ENCODE measurements at regions not wholly inside any gene's neighbourhood (a gene's known extent, or its start where the extent isn't known, plus 50 kb on each side); places are given as distances from the start of the nearest gene placed in this dataset.

DNA sequence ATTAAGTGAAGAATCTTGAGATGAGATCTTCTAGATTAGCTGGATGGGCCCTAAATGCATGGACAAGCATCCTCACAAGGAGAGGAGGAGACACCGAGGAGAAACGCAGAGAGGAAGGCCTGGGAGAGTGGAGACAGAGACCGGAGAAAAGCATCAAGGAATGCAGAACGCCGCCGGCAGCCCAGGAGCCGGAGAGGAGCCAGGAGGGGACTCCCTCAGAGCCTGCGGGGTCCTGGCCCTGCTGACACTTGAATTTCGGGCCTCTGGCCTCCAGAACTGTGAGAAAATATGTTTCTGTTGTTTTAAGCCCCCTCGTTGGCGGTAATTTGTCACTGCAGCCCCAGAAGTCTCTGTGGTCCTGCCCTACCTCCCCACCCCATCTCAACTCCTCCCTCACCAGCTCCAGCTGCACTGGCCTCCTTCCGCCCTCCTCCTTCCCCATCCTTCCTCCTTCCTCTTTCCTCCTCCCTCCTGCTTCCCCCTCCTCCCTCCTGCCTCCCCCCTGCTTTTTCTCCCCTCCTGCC, 116.7 kb downstream of the TWIST2 start:
- 73% methylated on average over 9 of the region's 12 CpGs; no CpG with 5 or more reads in 1 of the 2 experiments for WGBS, 2 experiments (ENCODE audit: extremely low coverage in 2 of 2, insufficient read length in 1 of 2)
- BruUV-seq (replicated peaks): no TSS peak
- in situ Hi-C loops (cut with MboI; ENCODE audit: low sequenced_read_pairs): loop anchor here (25.0 kb wide), 1 partner anchor 602 kb away; no protein-coding TSS in a partner anchor
- dilution Hi-C loops (cut with HindIII; ENCODE audit: low sequenced_read_pairs, unreplicated experiment): no loop called here
- no peak overlapping the region for H4K5ac ChIP-seq (ENCODE audit: low read depth, low read length)
- no peak overlapping the region for H4K8ac ChIP-seq (ENCODE audit: low read depth in 2 of 2, low read length in 2 of 2)
- no peaks in the 10 kb centered on the region for H4K20me1 ChIP-seq (ENCODE audit: insufficient read depth, low read length)
- ATAC-seq (ENCODE audit: low read depth) (no peak), DNase-seq (no peak)
- H3K56ac ChIP-seq (ENCODE audit: extremely low read depth, insufficient read depth, low read length): no peak overlapping the region
- H3K9ac ChIP-seq (ENCODE audit: low read depth, low read length): no peak overlapping the region
- intact Hi-C loops (cut with micrococcal nuclease): no loop called here
- H3K79me1 ChIP-seq (ENCODE audit: low read depth in 1 of 2, low read length in 2 of 2): no peaks in the 10 kb centered on the region
- no peak overlapping the region for H2BK5ac ChIP-seq (ENCODE audit: low read depth, low read length, poor library complexity, severe bottlenecking)
- H3K18ac ChIP-seq (ENCODE audit: low read depth, low read length): no peak overlapping the region
- no peaks in the 10 kb centered on the region for H3K9me3 ChIP-seq (ENCODE audit: control insufficient read depth, insufficient read depth, low read length)
- no peak overlapping the region for H3K14ac ChIP-seq (replicated peaks; ENCODE audit: low read depth, low read length)
- ChIA-PET POLR2A (ENCODE audit: unreplicated experiment) (no interaction called here), CTCF (no interaction called here)
- H2BK15ac ChIP-seq (ENCODE audit: low read depth, low read length): no peak overlapping the region
- no peak overlapping the region for H3K4ac ChIP-seq (ENCODE audit: low read depth, low read length)
- no peak overlapping the region for H2AK9ac ChIP-seq (replicated peaks; ENCODE audit: low read depth, low read length, poor library complexity)
- no peak overlapping the region for H3K23ac ChIP-seq (ENCODE audit: low read depth, low read length)
- H2AFZ ChIP-seq (replicated peaks; ENCODE audit: low read length, poor library complexity): no peak overlapping the region
- H3K4me1 ChIP-seq (ENCODE audit: control insufficient read depth, insufficient read depth, low read length): peaks cover 3% of the 10 kb centered on the region; the same call in 1 of the 2 replicates
- H2BK20ac ChIP-seq (ENCODE audit: low read depth, low read length): no peak overlapping the region
- H3K4me3 ChIP-seq (ENCODE audit: insufficient read depth, low read depth, low read length): no peak overlapping the region
- H3K4me2 ChIP-seq (ENCODE audit: low read depth, low read length): no peak overlapping the region
- H3K27ac ChIP-seq (ENCODE audit: insufficient read depth, low read length): no peak overlapping the region
- H3K27me3 ChIP-seq (ENCODE audit: control insufficient read depth, insufficient read depth, low read length): no peaks in the 10 kb centered on the region; the same call in 1 of the 2 replicates
- no peak overlapping the region for H2AK5ac ChIP-seq (ENCODE audit: low read depth, low read length)
- H3K9me1 ChIP-seq (ENCODE audit: insufficient read depth, low read length): peaks cover 3% of the 10 kb centered on the region; the same call in 1 of the 2 replicates
- no peaks in the 10 kb centered on the region for H3K36me3 ChIP-seq (ENCODE audit: control insufficient read depth, insufficient read depth, low read length)
- H2BK120ac ChIP-seq (ENCODE audit: low read depth, low read length): no peak overlapping the region
- no peak overlapping the region for H4K91ac ChIP-seq (ENCODE audit: insufficient read depth, low read depth, low read length)
- TF ChIP-seq RAD21 (IDR thresholded peaks at IDR 0.05; ENCODE audit: low read length) (no peak), MAZ (IDR thresholded peaks at IDR 0.05; ENCODE audit: borderline replicate concordance, low read depth, low read length) (no peak), MXI1 (IDR thresholded peaks at IDR 0.05; ENCODE audit: borderline replicate concordance, low read depth, low read length) (no peak), CHD1 (IDR thresholded peaks at IDR 0.05; ENCODE audit: low read depth, low read length) (no peak), POLR2A (IDR thresholded peaks at IDR 0.05; ENCODE audit: low read depth, low read length) (no peak), FOS (IDR thresholded peaks at IDR 0.05; ENCODE audit: low read depth, low read length) (no peak), MAFK (IDR thresholded peaks at IDR 0.05; ENCODE audit: low read depth, low read length) (no peak), RFX5 (IDR thresholded peaks at IDR 0.05; ENCODE audit: low read depth, low read length) (no peak), NFE2L2 (IDR thresholded peaks at IDR 0.05; ENCODE audit: low read depth, low read length) (no peak), BHLHE40 (IDR thresholded peaks at IDR 0.05; ENCODE audit: low read depth, low read length) (no peak), RCOR1 (IDR thresholded peaks at IDR 0.05; ENCODE audit: insufficient replicate concordance, low read length) (no peak), SMC3 (IDR thresholded peaks at IDR 0.05; ENCODE audit: low read depth, low read length) (no peak)
- TF ChIP-seq, protein P1, sequence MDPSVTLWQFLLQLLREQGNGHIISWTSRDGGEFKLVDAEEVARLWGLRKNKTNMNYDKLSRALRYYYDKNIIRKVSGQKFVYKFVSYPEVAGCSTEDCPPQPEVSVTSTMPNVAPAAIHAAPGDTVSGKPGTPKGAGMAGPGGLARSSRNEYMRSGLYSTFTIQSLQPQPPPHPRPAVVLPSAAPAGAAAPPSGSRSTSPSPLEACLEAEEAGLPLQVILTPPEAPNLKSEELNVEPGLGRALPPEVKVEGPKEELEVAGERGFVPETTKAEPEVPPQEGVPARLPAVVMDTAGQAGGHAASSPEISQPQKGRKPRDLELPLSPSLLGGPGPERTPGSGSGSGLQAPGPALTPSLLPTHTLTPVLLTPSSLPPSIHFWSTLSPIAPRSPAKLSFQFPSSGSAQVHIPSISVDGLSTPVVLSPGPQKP (IDR thresholded peaks at IDR 0.05; ENCODE audit: borderline replicate concordance, low read depth, low read length): no peak
- TF ChIP-seq, protein P2, sequence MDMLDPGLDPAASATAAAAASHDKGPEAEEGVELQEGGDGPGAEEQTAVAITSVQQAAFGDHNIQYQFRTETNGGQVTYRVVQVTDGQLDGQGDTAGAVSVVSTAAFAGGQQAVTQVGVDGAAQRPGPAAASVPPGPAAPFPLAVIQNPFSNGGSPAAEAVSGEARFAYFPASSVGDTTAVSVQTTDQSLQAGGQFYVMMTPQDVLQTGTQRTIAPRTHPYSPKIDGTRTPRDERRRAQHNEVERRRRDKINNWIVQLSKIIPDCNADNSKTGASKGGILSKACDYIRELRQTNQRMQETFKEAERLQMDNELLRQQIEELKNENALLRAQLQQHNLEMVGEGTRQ (IDR thresholded peaks at IDR 0.05; ENCODE audit: low read depth, low read length): no peak
- TF ChIP-seq, protein P3, sequence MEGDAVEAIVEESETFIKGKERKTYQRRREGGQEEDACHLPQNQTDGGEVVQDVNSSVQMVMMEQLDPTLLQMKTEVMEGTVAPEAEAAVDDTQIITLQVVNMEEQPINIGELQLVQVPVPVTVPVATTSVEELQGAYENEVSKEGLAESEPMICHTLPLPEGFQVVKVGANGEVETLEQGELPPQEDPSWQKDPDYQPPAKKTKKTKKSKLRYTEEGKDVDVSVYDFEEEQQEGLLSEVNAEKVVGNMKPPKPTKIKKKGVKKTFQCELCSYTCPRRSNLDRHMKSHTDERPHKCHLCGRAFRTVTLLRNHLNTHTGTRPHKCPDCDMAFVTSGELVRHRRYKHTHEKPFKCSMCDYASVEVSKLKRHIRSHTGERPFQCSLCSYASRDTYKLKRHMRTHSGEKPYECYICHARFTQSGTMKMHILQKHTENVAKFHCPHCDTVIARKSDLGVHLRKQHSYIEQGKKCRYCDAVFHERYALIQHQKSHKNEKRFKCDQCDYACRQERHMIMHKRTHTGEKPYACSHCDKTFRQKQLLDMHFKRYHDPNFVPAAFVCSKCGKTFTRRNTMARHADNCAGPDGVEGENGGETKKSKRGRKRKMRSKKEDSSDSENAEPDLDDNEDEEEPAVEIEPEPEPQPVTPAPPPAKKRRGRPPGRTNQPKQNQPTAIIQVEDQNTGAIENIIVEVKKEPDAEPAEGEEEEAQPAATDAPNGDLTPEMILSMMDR (conservative IDR thresholded peaks at IDR 0.05; ENCODE audit: low read depth, low read length): no peak
